Mesodermal cell (in vitro differentiated cells): ENCODE measurements at regions not wholly inside any gene's neighbourhood (a gene's known extent, or its start where the extent isn't known, plus 50 kb on each side); places are given as distances from the start of the nearest gene placed in this dataset.
A peak's percentile ranks its signal among the peaks of the same experiment; 100 is the strongest.

Experiments
- H3K27ac ChIP-seq: 2 replicates; pipeline ENCODE4 v1.7.0; 2013; ENCODE audit warnings: mild to moderate bottlenecking, low read depth, low read length, moderate library complexity; ENCODE audit not compliant: severe bottlenecking
- H3K36me3 ChIP-seq: 2 replicates; pipeline ENCODE4 v1.7.1; 2013; ENCODE audit warnings: mild to moderate bottlenecking, low read length, moderate library complexity; ENCODE audit not compliant: control insufficient read depth, insufficient read depth
- H3K4me1 ChIP-seq: one replicate; pipeline ENCODE4 v1.7.1; 2013; ENCODE audit warnings: mild to moderate bottlenecking, low read length; ENCODE audit not compliant: insufficient read depth, control insufficient read depth, poor library complexity, severe bottlenecking
- H3K4me3 ChIP-seq: 2 replicates; pipeline ENCODE4 v1.7.0; 2013; ENCODE audit warnings: low read length, control low read depth, mild to moderate bottlenecking; ENCODE audit not compliant: insufficient read depth, poor library complexity, severe bottlenecking; ENCODE audit errors: extremely low read depth
- H3K9me3 ChIP-seq: 2 replicates; pipeline ENCODE4 v1.7.1; 2013; ENCODE audit warnings: mild to moderate bottlenecking, low read length, moderate library complexity; ENCODE audit not compliant: control insufficient read depth
- WGBS, 2 experiments: methylation state at CpG; one replicate each; pipeline ENCODE4 v1.1.5; 2013; ENCODE audit warnings: missing lambda C conversion rate in 2 of 2; ENCODE audit not compliant: insufficient coverage in 2 of 2; 5-methylcytosine and 5-hydroxymethylcytosine counted together

DNA sequence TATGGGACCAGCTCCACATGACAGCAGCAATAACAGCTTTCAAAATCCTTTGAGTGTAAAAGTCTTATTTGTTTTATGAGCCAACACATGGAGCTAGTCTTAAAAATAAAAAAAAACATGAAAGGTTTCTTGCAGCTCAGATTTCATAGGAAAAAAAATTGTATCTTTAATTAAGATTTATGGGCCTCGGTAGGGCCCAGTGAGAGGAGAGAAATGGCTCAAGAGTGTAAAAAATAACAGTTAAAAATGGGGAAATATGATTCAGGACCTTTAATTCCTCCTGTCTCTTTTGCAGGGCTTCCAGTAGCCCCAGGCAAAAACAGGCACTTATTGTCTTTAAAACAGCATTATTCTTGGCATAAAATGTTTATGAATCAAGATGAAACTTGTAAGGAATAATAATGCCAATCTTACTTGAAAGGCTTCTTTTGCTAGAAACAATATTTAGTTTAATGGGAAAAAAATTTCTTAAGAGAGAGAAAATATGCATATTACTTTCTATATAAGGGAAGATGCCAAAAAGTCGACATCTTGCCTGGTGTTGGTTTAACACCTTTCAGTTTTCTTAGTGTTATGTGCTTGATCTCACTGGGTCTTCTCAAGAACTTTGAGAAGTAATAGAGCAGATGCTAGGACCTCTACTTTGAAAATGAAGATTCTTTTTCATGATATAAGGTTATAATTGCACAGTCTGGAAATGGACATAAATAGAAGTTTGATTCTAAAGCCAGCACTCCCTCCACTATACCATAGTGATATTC, 71.3 kb upstream of the SETBP1 start:
- WGBS, 2 experiments: 75 to 92% methylated on average over 1 of the region's 2 CpGs
- no peak overlapping the region for H3K4me3 ChIP-seq
- no peaks in the 10 kb centered on the region for H3K9me3 ChIP-seq
- no peaks in the 10 kb centered on the region for H3K4me1 ChIP-seq
- H3K36me3 ChIP-seq: no peaks in the 10 kb centered on the region
- no peak overlapping the region for H3K27ac ChIP-seq

DNA sequence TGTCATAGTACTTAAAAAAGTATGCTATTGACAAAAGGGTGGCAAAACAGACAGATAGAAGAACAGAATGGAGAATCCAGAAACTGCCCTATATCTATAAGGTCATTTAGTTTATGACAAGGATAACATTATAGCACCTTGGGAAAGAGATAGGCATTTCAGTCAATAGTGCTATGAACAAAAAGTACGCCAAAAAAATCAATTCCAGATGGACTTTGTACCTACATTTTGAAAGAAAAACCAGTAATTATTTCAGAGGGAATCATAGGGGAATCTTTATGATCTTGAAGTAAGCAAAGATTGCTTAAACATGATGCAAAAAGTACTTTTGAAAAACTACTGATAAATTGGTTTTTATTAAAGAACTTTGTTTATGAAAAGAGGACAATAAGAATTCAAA, 59.9 kb upstream of the SETBP1 start:
- no CpG with 5 or more reads among the region's 1 CpG for WGBS, 2 experiments
- Histone ChIP-seq H3K9me3 (no peaks in the 10 kb centered on the region), H3K4me1 (no peaks in the 10 kb centered on the region), H3K4me3 (no peak overlapping the region), H3K36me3 (no peaks in the 10 kb centered on the region), H3K27ac (no peak overlapping the region)

DNA sequence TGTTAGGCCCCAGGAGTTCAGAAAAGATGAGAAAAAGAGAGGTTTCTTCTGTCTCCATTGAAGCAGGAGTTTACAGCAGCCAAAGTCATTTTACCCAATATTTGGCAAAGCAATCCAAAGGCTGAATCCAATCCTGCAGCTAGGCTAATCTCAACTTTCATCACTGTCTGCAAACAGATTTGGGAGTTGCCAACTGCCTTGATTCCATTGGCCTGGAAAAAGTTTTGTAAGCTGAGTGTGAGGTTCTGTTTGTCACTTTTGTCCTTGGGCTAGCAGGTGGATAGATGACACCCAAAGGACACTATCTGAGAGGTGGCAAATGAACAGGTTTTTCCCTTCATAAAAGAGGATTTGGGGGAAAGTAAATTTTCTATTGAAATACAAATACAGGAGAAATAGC, 56.6 kb upstream of the SETBP1 start:
- no peaks in the 10 kb centered on the region for H3K36me3 ChIP-seq
- H3K9me3 ChIP-seq: no peaks in the 10 kb centered on the region
- no peak overlapping the region for H3K4me3 ChIP-seq
- peaks cover 10% of the 10 kb centered on the region for H3K4me1 ChIP-seq
- H3K27ac ChIP-seq: no peak overlapping the region

DNA sequence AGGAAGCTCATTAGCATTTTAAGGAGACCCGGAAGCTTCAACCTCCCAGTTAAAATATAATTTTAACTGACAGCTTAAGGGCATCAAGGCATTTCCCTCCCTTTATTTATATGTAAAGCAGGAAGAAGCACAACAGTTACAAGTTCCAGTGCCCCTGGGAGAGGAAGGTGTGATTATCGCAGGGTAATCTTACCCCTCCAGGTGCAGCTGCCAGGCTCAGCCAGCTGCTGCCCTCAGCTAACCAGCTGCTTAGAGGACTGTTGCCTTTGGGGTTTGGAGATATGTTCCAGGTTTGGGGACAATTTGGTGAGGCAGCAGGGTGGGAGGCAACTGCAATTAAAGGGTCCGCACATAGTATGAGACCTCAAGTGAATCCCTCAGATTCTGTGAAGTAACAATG, 55.3 kb upstream of the SETBP1 start:
- H3K4me3 ChIP-seq: no peak overlapping the region
- 100% methylated on average over 1 to 2 of the region's 3 CpGs for WGBS, 2 experiments
- no peaks in the 10 kb centered on the region for H3K9me3 ChIP-seq
- H3K36me3 ChIP-seq: no peaks in the 10 kb centered on the region
- H3K27ac ChIP-seq: no peak overlapping the region
- peaks cover 10% of the 10 kb centered on the region for H3K4me1 ChIP-seq

DNA sequence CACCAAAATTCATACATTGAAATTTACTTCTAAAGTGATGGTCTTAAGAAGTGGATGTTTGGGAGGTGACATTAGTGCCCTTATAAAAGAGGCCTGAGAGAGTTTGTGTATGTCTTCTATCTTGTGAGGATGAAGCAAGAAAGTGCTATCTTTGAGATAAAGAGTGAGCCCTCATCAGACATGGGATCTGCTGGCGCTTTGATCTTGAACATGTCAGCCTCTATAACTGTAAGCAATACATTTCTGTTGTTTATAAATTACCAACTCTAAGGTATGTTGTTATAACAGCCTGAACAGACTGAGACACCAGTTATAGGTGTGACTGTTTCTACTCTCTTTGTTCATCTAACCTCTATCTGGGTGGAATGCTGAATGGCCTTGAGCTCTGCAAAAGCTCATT, 54.5 kb upstream of the SETBP1 start:
- no peaks in the 10 kb centered on the region for H3K36me3 ChIP-seq
- no peaks in the 10 kb centered on the region for H3K9me3 ChIP-seq
- H3K27ac ChIP-seq: no peak overlapping the region
- peaks cover 10% of the 10 kb centered on the region for H3K4me1 ChIP-seq
- WGBS, 2 experiments: no CpG with 5 or more reads among the region's 1 CpG
- no peak overlapping the region for H3K4me3 ChIP-seq

DNA sequence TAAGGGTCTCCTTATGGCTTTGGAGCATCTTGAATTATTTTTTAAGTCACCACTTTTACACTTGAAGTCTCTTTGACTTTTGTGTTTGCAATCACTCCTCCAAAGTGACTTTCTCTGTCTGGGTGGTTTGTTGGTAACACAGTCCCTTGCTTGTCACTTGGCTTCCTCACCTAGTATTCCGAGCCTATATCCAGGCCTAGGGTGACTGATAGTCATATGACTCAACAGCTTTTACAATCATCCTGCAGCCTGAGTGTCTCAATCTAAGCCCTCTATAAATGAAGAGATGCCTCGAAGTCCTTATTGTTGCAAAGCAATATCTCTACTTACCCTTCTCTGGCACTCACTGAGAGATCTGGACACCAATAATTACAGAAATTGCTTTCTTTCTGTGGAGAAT, 53.9 kb upstream of the SETBP1 start:
- Histone ChIP-seq H3K9me3 (peaks cover 2% of the 10 kb centered on the region), H3K4me1 (peaks cover 10% of the 10 kb centered on the region), H3K27ac (peak overlapping the region; percentile 62), H3K36me3 (no peaks in the 10 kb centered on the region), H3K4me3 (no peak overlapping the region)
- WGBS, 2 experiments: no CpG with 5 or more reads among the region's 2 CpGs

DNA sequence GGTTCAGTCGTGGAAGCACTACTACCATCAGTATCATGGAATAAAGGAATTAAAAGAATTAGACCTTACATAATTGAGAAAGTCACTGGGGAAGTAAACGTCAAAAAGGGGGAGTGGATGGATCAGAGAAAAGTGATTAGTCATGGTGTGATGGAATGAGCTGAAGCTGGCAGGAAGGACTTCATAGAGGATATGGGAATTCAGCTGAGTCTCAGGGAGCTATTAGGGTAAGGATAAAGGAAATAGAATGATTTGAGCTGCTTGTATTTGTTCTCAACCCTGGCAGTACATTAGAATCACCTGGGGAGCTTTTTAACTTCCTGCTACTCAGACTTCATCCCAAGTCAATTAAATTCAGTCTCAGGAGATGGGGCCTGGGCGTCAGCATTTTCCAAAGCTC, 53.4 kb upstream of the SETBP1 start:
- peaks cover 2% of the 10 kb centered on the region for H3K9me3 ChIP-seq
- no peaks in the 10 kb centered on the region for H3K36me3 ChIP-seq
- 29 to 45% methylated on average over 1 of the region's 3 CpGs for WGBS, 2 experiments
- H3K4me1 ChIP-seq: peaks cover 10% of the 10 kb centered on the region
- peak overlapping the region; percentile 62 for H3K27ac ChIP-seq
- H3K4me3 ChIP-seq: no peak overlapping the region

DNA sequence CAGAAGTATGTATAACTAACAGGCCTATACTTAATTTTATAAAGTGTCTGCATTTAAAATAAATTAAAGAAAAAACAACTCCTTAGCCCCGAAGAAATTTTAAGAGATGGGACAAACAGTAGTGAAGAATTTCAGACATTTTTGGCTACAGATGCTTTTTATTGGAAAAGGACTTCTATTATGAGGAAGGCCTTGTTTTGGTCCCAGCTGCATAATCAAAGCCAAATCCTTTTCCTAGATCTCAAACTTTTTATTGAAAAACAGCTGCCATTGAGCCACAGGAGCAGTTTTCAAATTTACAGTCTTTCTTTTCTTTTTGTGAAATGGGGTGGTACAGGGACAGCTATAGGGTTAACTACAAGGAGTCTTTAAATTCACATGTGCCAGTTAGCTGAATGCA, 51.3 kb upstream of the SETBP1 start:
- peaks cover 10% of the 10 kb centered on the region for H3K4me1 ChIP-seq
- WGBS, 2 experiments: no CpG with 5 or more reads among the region's 1 CpG
- H3K27ac ChIP-seq: no peak overlapping the region
- no peak overlapping the region for H3K4me3 ChIP-seq
- peaks cover 2% of the 10 kb centered on the region for H3K9me3 ChIP-seq
- H3K36me3 ChIP-seq: no peaks in the 10 kb centered on the region

DNA sequence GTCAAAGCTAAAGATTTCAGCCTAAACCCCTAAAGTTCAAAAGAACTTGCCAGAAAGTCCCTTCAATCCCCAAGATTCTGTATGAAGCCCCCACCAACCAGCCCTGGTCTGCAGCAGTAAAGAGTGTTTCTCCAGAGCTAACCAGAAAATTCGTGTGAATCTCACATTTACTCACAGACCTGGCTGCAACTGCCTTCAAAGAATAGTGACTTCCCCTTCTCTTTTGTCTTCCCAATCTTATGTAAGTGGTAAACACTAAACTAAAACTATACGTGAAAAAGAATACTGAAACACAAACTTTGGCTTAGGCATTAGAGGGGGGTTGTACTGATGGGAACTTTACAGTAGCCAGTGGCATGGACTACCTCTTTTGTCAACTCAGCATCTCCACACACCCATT, 50.6 kb upstream of the SETBP1 start:
- Histone ChIP-seq H3K36me3 (no peaks in the 10 kb centered on the region), H3K4me1 (peaks cover 10% of the 10 kb centered on the region), H3K9me3 (peaks cover 2% of the 10 kb centered on the region), H3K27ac (no peak overlapping the region), H3K4me3 (no peak overlapping the region)
- WGBS, 2 experiments: 40% methylated on average over 1 of the region's 2 CpGs
